ENCODE measurements at regions not wholly inside any gene's neighbourhood (a gene's known extent, or its start where the extent isn't known, plus 50 kb on each side); places are given as distances from the start of the nearest gene placed in this dataset.
"Not testable (repeated sequence)": the region's sequence is repeated elsewhere in the genome, so short reads cannot be mapped to it uniquely, and the experiment has no call there.

- not testable (repeated sequence) for H3K9ac ChIP-seq (ENCODE audit: low read length); H3K4me1 ChIP-seq (ENCODE audit: low read length)
Observed at GRCh38 chr22:15911704-15912103, 221.9 kb downstream of the POTEH start.

DNA sequence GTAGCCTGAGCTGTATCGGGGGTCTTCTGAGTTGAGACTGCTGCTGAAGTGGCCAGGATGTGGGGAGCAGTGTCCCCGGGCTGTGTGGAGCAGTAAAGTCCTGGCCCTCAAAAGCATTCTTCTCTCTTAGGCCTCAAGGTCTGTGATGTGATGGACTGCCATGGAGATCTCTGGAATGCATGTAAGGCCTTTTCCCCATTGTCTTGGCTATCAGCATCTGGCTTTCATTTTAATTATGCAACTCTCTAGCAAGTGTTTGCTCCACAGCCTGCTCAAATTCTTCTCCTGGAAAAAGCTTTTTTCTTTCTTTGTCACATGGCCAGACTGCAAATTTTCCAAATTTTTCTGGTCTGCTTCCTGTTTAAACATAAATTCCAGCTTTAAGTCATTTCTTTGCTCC lies 229.3 kb downstream of the POTEH start:
- not testable (repeated sequence) for H3K9me3 ChIP-seq (ENCODE audit: insufficient read depth, low read length); H3K36me3 ChIP-seq (replicated peaks; ENCODE audit: low read depth, low read length); H3K27ac ChIP-seq (ENCODE audit: low read length); H3K4me3 ChIP-seq (ENCODE audit: low read length); H3K4me2 ChIP-seq (ENCODE audit: low read length); H3K4me1 ChIP-seq (ENCODE audit: low read length); H4K20me1 ChIP-seq (ENCODE audit: insufficient read depth, low read length); H3K27me3 ChIP-seq (ENCODE audit: low read depth, low read length); H2AFZ ChIP-seq (ENCODE audit: low read depth, low read length); H3K9ac ChIP-seq (ENCODE audit: low read length); H3K79me2 ChIP-seq (ENCODE audit: low read length)

More at GRCh38 chr22:15911704-15912103, 221.9 kb downstream of the POTEH start:
- not testable (repeated sequence) for H3K27ac ChIP-seq (ENCODE audit: low read length); H4K20me1 ChIP-seq (ENCODE audit: insufficient read depth, low read length); H3K4me3 ChIP-seq (ENCODE audit: low read length); H3K4me2 ChIP-seq (ENCODE audit: low read length); H3K36me3 ChIP-seq (replicated peaks; ENCODE audit: low read depth, low read length); H3K27me3 ChIP-seq (ENCODE audit: low read depth, low read length); H2AFZ ChIP-seq (ENCODE audit: low read depth, low read length); H3K9me3 ChIP-seq (ENCODE audit: insufficient read depth, low read length); H3K79me2 ChIP-seq (ENCODE audit: low read length)

DNA sequence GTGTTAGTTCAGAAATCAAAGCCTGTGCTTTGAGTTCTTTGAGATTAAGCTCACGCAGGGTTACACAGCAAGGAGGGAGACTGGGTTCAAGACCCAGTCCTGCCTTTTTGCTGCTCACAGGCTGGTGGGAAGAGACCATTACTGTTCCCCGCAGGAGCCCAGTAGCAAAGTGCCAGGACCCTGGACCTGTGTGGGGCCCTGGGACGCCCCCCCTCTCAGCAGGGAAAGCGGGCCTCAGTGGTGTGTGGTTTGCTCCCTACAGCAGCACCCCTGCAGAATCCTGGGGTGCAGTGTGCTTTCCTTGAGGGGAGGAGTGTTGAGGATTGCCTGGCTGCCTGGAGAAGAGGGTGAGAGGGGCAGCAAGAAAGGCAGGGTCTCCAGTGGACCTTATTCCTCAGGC lies 231.1 kb downstream of the POTEH start:
- H3K9me3 ChIP-seq (ENCODE audit: insufficient read depth, low read length); H3K4me2 ChIP-seq (ENCODE audit: low read length); H3K4me1 ChIP-seq (ENCODE audit: low read length); H2AFZ ChIP-seq (ENCODE audit: low read depth, low read length); H3K36me3 ChIP-seq (replicated peaks; ENCODE audit: low read depth, low read length); H3K9ac ChIP-seq (ENCODE audit: low read length); H4K20me1 ChIP-seq (ENCODE audit: insufficient read depth, low read length); H3K4me3 ChIP-seq (ENCODE audit: low read length); H3K79me2 ChIP-seq (ENCODE audit: low read length); H3K27ac ChIP-seq (ENCODE audit: low read length); H3K27me3 ChIP-seq (ENCODE audit: low read depth, low read length): not testable (repeated sequence)

DNA sequence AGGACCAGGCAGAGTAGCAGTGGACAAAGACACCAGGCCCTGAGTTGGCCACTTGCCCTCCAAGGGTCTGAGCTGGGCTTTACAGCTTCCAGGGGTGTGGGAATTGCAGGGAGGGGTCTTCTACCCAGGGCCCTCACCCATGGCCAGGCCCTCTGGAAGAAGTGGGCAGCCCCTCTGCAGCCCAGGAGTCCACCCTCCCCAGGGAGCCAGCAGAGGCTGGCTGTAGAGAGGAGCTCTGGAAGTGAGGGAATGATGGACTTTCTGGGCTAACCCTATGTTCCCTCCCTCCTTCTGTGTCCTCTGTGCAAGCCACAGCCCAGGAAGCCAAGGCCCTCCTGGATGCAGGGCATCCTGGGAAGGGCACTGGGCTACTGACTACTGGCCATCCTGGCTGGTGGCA lies 232.3 kb downstream of the POTEH start:
- not testable (repeated sequence) for H3K9me3 ChIP-seq (ENCODE audit: insufficient read depth, low read length); H4K20me1 ChIP-seq (ENCODE audit: insufficient read depth, low read length); H3K27ac ChIP-seq (ENCODE audit: low read length); H3K27me3 ChIP-seq (ENCODE audit: low read depth, low read length); H3K4me1 ChIP-seq (ENCODE audit: low read length); H3K36me3 ChIP-seq (replicated peaks; ENCODE audit: low read depth, low read length); H2AFZ ChIP-seq (ENCODE audit: low read depth, low read length); H3K4me3 ChIP-seq (ENCODE audit: low read length); H3K9ac ChIP-seq (ENCODE audit: low read length); H3K79me2 ChIP-seq (ENCODE audit: low read length); H3K4me2 ChIP-seq (ENCODE audit: low read length)

DNA sequence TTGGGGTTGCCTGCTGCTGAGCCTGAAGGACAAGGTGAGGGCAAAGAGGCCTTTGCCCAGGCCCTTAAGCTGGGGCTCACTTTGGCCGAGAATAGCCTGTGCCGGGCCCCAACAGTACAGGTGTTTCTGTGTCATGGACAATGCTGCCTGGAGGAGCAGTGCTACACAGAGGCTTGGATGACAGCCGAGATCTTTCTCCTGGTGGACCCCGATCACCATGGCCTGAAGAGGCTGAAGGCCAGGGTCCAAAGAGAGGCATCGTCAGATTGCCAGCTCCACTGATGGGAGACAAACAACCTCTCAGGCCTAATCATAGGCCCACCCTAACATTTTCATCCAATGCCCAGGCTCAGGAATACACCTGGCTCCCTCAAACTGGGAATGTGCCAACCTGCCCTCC lies 232.8 kb downstream of the POTEH start:
- not testable (repeated sequence) for H3K27me3 ChIP-seq (ENCODE audit: low read depth, low read length); H3K27ac ChIP-seq (ENCODE audit: low read length); H3K4me3 ChIP-seq (ENCODE audit: low read length); H3K79me2 ChIP-seq (ENCODE audit: low read length); H3K9me3 ChIP-seq (ENCODE audit: insufficient read depth, low read length); H2AFZ ChIP-seq (ENCODE audit: low read depth, low read length); H4K20me1 ChIP-seq (ENCODE audit: insufficient read depth, low read length); H3K9ac ChIP-seq (ENCODE audit: low read length); H3K36me3 ChIP-seq (replicated peaks; ENCODE audit: low read depth, low read length); H3K4me1 ChIP-seq (ENCODE audit: low read length); H3K4me2 ChIP-seq (ENCODE audit: low read length)

GRCh38 chr22:15924820-15925219 lies 235.0 kb downstream of the POTEH start:
- H3K9me3 ChIP-seq (ENCODE audit: insufficient read depth, low read length), result not testable (repeated sequence)

DNA sequence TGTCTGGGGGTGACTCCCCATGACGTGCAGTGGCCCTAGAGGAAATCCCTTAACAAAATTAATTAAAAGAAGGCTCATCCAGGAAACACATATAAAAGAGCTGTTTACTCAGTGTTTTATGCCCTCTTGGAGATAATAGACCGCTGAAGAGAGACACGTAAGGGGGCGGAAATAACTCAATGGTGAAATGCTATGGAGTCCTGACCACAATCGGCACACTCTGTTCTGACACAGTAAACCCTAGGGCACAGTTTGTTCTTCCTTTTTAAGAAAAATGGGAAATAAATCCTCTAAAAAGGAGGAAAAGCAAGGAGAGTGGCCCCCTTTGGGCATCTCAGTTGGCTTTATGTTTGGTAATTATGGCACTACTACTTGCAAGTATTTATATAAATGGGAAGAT lies 237.3 kb downstream of the POTEH start:
- not testable (repeated sequence) for H3K9ac ChIP-seq (ENCODE audit: low read length); H3K27me3 ChIP-seq (ENCODE audit: low read depth, low read length); H3K9me3 ChIP-seq (ENCODE audit: insufficient read depth, low read length); H3K36me3 ChIP-seq (replicated peaks; ENCODE audit: low read depth, low read length); H3K79me2 ChIP-seq (ENCODE audit: low read length); H3K4me3 ChIP-seq (ENCODE audit: low read length); H3K4me2 ChIP-seq (ENCODE audit: low read length); H3K27ac ChIP-seq (ENCODE audit: low read length); H4K20me1 ChIP-seq (ENCODE audit: insufficient read depth, low read length); H3K4me1 ChIP-seq (ENCODE audit: low read length); H2AFZ ChIP-seq (ENCODE audit: low read depth, low read length)

More at GRCh38 chr22:15924820-15925219, 235.0 kb downstream of the POTEH start:
- H4K20me1 ChIP-seq (ENCODE audit: insufficient read depth, low read length); H3K9ac ChIP-seq (ENCODE audit: low read length); H2AFZ ChIP-seq (ENCODE audit: low read depth, low read length); H3K4me3 ChIP-seq (ENCODE audit: low read length); H3K36me3 ChIP-seq (replicated peaks; ENCODE audit: low read depth, low read length); H3K27ac ChIP-seq (ENCODE audit: low read length); H3K4me1 ChIP-seq (ENCODE audit: low read length); H3K79me2 ChIP-seq (ENCODE audit: low read length); H3K27me3 ChIP-seq (ENCODE audit: low read depth, low read length); H3K4me2 ChIP-seq (ENCODE audit: low read length): not testable (repeated sequence)

All from OCI-LY3 (cell line).